NT2/D1 (cell line): ENCODE measurements at regions not wholly inside any gene's neighbourhood (a gene's known extent, or its start where the extent isn't known, plus 50 kb on each side); places are given as distances from the start of the nearest gene placed in this dataset.

Experiments used
- SUZ12 ChIP-seq: IDR thresholded peaks from 2 replicates; pipeline ENCODE4 v1.6.1; 2011; ENCODE audit not compliant: insufficient read length, insufficient read depth; ENCODE audit errors: extremely low read depth
- YY1 ChIP-seq: IDR thresholded peaks from 2 replicates; pipeline ENCODE4 v1.6.1; 2011; ENCODE audit not compliant: insufficient read length, insufficient read depth
- ZNF274 ChIP-seq: IDR thresholded peaks from 2 replicates; pipeline ENCODE4 v1.6.1; 2011; ENCODE audit warnings: mild to moderate bottlenecking, low read depth, low read length

DNA sequence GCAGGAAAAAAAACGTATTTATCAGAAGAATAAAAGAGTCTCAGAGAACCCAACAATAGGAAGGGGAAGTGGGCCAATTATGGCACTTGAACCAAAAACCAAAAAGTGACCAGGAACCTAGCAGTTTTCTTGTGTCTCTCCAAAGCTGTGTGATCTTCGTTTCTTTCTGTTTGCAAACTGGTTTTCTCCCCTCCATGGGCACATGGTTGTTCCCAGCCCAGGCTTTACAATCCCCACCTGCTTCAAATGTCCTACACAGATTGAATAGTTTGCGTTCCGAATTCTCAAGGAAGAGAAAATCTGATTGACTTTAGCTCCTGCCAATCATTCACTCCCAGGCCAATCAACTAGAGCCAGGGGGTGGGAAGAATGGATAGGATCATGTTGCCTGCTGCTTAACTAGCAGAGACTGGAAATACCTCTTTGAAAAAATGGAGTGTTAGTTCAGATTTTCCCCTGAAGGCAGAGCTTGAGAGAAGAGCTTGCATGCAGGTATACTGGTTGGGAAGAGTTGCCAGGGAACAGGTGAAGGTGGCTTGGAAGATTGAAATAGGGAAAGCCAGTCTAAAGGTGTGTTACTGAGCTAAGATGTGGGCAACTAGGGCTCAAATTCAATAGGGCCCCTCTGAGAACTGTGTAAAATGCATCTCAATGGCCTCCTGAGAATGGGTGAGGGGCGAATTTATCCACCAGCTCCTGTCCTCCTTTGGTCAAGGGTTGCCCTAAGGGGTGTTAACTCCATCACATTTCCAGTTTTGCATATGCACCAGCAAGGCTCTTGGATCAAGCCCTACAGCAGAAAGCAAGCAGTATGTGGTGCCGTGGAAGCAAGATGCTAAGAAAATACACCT lies 106.4 kb upstream of the SRRM4 start:
- TF ChIP-seq ZNF274 (no peak), YY1 (no peak), SUZ12 (no peak)
